Neural cell (in vitro differentiated cells): ENCODE measurements at regions not wholly inside any gene's neighbourhood (a gene's known extent, or its start where the extent isn't known, plus 50 kb on each side); places are given as distances from the start of the nearest gene placed in this dataset.

Source experiments
- H2AFZ ChIP-seq: fragments of 200-600, 300-800 bp; sonication (generic), shearing (Covaris generic); 2 replicates; pipeline ENCODE4 v1.6.0; 2014; ENCODE audit warnings: low read depth, mild to moderate bottlenecking, antibody characterized with exemption, low read length, moderate library complexity
- H3F3A ChIP-seq: fragments of 200-600 bp; shearing (Covaris generic); 2 replicates; pipeline ENCODE4 v1.6.1; 2016; ENCODE audit warnings: mild to moderate bottlenecking, moderate library complexity, mixed read lengths, antibody characterized with exemption, low read length; ENCODE audit not compliant: insufficient read depth, poor library complexity, severe bottlenecking
- H3K27ac ChIP-seq: fragments of 200-600, 300-800 bp; sonication (generic), shearing (Covaris generic); 2 replicates; pipeline ENCODE4 v1.5.1; 2014; ENCODE audit warnings: mild to moderate bottlenecking, low read length, moderate library complexity
- H3K27me3 ChIP-seq: fragments of 300-800, 200-600 bp; sonication (generic), shearing (Covaris generic); 2 replicates; pipeline ENCODE4 v1.6.0; 2014; ENCODE audit warnings: mild to moderate bottlenecking, low read depth, low read length, moderate library complexity; ENCODE audit not compliant: insufficient read depth
- H3K36me3 ChIP-seq: fragments of 300-800, 200-600 bp; sonication (generic), shearing (Covaris generic); 2 replicates; pipeline ENCODE4 v1.5.1; 2014; ENCODE audit warnings: mild to moderate bottlenecking, antibody characterized with exemption, low read length, moderate library complexity; ENCODE audit not compliant: insufficient read depth
- H3K4me2 ChIP-seq: fragments of 300-800, 200-600 bp; sonication (generic), shearing (Covaris generic); 2 replicates; pipeline ENCODE4 v1.6.0; 2014; ENCODE audit warnings: mild to moderate bottlenecking, low read length
- H3K4me3 ChIP-seq: fragments of 300-800, 200-600 bp; sonication (generic), shearing (Covaris generic); 2 replicates; pipeline ENCODE4 v1.5.1; 2014; ENCODE audit warnings: mild to moderate bottlenecking, low read length, moderate library complexity
- H3K79me2 ChIP-seq: fragments of 200-600 bp; shearing (Covaris generic); replicated peaks from 2 replicates; pipeline ENCODE4 v1.6.0; 2014; ENCODE audit warnings: mild to moderate bottlenecking, low read length, moderate library complexity; ENCODE audit not compliant: insufficient read depth
- H3K9ac ChIP-seq: fragments of 300-800, 200-600 bp; sonication (generic), shearing (Covaris generic); 2 replicates; pipeline ENCODE4 v1.6.1; 2016; ENCODE audit warnings: mild to moderate bottlenecking, low read length, mixed read lengths
- H3K9me2 ChIP-seq: fragments of 200-600 bp; shearing (Covaris generic); 2 replicates; pipeline ENCODE4 v1.6.1; 2016; ENCODE audit warnings: mild to moderate bottlenecking, low read length, mixed read lengths; ENCODE audit not compliant: insufficient read depth
- H3K9me3 ChIP-seq: fragments of 200-600, 300-800 bp; sonication (generic), shearing (Covaris generic); 2 replicates; pipeline ENCODE4 v1.6.1; 2016; ENCODE audit warnings: mild to moderate bottlenecking, mixed run types, low read length, moderate library complexity, mixed read lengths
- H4K20me1 ChIP-seq: fragments of 200-600 bp; shearing (Covaris generic); 2 replicates; pipeline ENCODE4 v1.6.1; 2016; ENCODE audit warnings: mild to moderate bottlenecking, mixed run types; ENCODE audit not compliant: insufficient read depth
- EP300 ChIP-seq: fragments of 450-650 bp; conservative IDR thresholded peaks from 2 replicates; pipeline ENCODE4 v1.6.1; 2014; ENCODE audit warnings: antibody characterized with exemption, mild to moderate bottlenecking, moderate library complexity; ENCODE audit not compliant: poor library complexity, severe bottlenecking
- EZH2 ChIP-seq: fragments of 200-600, 300-800 bp; shearing (Covaris generic), sonication (generic); IDR thresholded peaks from 2 replicates; pipeline ENCODE4 v1.6.1; 2014; ENCODE audit warnings: antibody characterized with exemption, low read length, borderline replicate concordance, mild to moderate bottlenecking; ENCODE audit not compliant: insufficient read depth, poor library complexity, severe bottlenecking
- MXI1 ChIP-seq: fragments of 450-650 bp; conservative IDR thresholded peaks from 2 replicates; pipeline ENCODE4 v1.6.1; 2014; ENCODE audit warnings: antibody characterized with exemption, mild to moderate bottlenecking; ENCODE audit not compliant: poor library complexity, severe bottlenecking
- POLR2AphosphoS5 ChIP-seq: IDR thresholded peaks from 2 replicates; pipeline ENCODE4 v1.6.1; 2012
- RAD21 ChIP-seq: fragments of 450-650 bp; conservative IDR thresholded peaks from 2 replicates; pipeline ENCODE4 v1.6.1; 2014; ENCODE audit warnings: antibody characterized with exemption, mild to moderate bottlenecking, moderate library complexity
- SMC3 ChIP-seq: fragments of 450-650 bp; conservative IDR thresholded peaks from 2 replicates; pipeline ENCODE4 v1.6.1; 2014; ENCODE audit warnings: antibody characterized with exemption, mild to moderate bottlenecking, moderate library complexity; ENCODE audit not compliant: poor library complexity
- TAF1 ChIP-seq: IDR thresholded peaks from 2 replicates; pipeline ENCODE4 v1.6.1; 2012; ENCODE audit warnings: low read depth
- TF ChIP-seq, protein P1 (sequence below): IDR thresholded peaks from 2 replicates; pipeline ENCODE4 v1.6.1; 2012; ENCODE audit warnings: borderline replicate concordance
- TF ChIP-seq, protein P2 (sequence below): fragments of 450-650 bp; IDR thresholded peaks from 2 replicates; pipeline ENCODE4 v1.5.1; 2014; ENCODE audit warnings: antibody characterized with exemption, mild to moderate bottlenecking, moderate library complexity; ENCODE audit not compliant: poor library complexity, severe bottlenecking

DNA sequence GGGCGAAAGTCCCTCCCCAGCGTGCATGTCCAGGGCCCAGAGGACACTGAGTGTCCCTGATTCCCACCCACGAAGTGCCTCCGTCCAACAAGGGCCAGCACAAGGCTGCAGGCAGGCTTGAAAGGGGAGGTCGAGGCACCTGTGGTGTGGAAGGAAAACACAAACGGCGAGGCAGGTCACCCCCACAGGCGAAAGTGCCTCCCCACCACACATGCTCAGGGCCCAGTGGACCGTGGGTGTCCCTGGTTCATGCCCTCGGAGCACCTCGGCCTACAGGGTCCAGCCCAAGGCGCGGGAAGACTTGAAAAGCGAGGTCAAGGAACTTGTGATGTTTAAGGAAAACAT lies 370.4 kb downstream of the ALG10 start:
- H3K79me2 ChIP-seq: no peaks in the 10 kb centered on the region
- H3K9me3 ChIP-seq: peaks cover 12% of the 10 kb centered on the region
- TF ChIP-seq SMC3 (no peak), EP300 (no peak), EZH2 (no peak), MXI1 (no peak), POLR2AphosphoS5 (no peak), RAD21 (no peak), TAF1 (no peak)
- TF ChIP-seq, protein P1, sequence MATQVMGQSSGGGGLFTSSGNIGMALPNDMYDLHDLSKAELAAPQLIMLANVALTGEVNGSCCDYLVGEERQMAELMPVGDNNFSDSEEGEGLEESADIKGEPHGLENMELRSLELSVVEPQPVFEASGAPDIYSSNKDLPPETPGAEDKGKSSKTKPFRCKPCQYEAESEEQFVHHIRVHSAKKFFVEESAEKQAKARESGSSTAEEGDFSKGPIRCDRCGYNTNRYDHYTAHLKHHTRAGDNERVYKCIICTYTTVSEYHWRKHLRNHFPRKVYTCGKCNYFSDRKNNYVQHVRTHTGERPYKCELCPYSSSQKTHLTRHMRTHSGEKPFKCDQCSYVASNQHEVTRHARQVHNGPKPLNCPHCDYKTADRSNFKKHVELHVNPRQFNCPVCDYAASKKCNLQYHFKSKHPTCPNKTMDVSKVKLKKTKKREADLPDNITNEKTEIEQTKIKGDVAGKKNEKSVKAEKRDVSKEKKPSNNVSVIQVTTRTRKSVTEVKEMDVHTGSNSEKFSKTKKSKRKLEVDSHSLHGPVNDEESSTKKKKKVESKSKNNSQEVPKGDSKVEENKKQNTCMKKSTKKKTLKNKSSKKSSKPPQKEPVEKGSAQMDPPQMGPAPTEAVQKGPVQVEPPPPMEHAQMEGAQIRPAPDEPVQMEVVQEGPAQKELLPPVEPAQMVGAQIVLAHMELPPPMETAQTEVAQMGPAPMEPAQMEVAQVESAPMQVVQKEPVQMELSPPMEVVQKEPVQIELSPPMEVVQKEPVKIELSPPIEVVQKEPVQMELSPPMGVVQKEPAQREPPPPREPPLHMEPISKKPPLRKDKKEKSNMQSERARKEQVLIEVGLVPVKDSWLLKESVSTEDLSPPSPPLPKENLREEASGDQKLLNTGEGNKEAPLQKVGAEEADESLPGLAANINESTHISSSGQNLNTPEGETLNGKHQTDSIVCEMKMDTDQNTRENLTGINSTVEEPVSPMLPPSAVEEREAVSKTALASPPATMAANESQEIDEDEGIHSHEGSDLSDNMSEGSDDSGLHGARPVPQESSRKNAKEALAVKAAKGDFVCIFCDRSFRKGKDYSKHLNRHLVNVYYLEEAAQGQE: no peak
- TF ChIP-seq, protein P2, sequence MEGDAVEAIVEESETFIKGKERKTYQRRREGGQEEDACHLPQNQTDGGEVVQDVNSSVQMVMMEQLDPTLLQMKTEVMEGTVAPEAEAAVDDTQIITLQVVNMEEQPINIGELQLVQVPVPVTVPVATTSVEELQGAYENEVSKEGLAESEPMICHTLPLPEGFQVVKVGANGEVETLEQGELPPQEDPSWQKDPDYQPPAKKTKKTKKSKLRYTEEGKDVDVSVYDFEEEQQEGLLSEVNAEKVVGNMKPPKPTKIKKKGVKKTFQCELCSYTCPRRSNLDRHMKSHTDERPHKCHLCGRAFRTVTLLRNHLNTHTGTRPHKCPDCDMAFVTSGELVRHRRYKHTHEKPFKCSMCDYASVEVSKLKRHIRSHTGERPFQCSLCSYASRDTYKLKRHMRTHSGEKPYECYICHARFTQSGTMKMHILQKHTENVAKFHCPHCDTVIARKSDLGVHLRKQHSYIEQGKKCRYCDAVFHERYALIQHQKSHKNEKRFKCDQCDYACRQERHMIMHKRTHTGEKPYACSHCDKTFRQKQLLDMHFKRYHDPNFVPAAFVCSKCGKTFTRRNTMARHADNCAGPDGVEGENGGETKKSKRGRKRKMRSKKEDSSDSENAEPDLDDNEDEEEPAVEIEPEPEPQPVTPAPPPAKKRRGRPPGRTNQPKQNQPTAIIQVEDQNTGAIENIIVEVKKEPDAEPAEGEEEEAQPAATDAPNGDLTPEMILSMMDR: no peak

DNA sequence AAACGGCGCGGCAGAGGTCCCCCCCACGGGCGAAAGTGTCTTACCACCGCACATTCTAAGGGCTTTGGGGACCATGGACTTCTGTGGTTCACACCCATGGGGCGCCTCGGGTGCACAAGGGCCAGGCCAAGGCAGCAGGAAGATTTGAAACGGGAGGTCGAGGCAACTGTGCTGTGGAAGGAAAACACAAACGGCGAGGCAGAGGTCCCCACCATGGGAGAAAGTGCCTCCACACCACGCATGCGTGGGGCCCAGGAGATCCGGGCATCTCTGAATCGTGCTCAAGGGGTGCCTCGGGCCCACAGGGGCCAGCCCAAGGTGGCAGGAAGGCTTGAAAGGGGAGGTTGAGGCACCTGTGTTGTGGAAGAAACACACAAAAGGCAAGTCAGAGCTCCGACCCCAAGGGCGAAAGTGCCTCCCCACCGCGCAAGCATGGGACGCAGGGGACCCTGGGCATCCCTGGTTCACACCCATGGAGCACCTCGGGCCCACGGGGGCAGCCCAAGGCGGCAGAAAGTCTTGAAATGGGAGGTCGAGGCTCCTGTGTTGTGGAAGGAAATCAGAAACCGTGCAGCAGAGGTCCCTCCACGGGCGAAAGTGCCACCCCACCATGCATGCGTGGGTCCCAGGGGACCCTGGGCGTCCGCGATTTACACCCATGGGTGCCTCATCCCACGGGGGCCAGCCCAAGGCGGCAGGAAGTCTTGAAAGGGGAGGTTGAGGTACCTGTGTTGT lies 371.0 kb downstream of the ALG10 start:
- Histone ChIP-seq H3K79me2 (no peaks in the 10 kb centered on the region), H3K4me3 (no peak overlapping the region), H3F3A (no peaks in the 10 kb centered on the region), H3K9me3 (peaks cover 12% of the 10 kb centered on the region), H3K9me2 (no peaks in the 10 kb centered on the region), H3K4me2 (no peak overlapping the region), H3K36me3 (no peaks in the 10 kb centered on the region), H3K27ac (no peak overlapping the region), H4K20me1 (no peaks in the 10 kb centered on the region), H3K9ac (no peak overlapping the region), H2AFZ (no peak overlapping the region), H3K27me3 (no peaks in the 10 kb centered on the region)
- TF ChIP-seq RAD21 (no peak), EP300 (no peak), SMC3 (no peak), MXI1 (no peak), EZH2 (no peak), TAF1 (no peak), POLR2AphosphoS5 (no peak)
- TF ChIP-seq, protein P1: no peak
- TF ChIP-seq, protein P2: no peak

More for the DNA sequence above, 370.4 kb downstream of the ALG10 start:
- H2AFZ ChIP-seq: no peak overlapping the region
- H3K9ac ChIP-seq: no peak overlapping the region
- H3K4me3 ChIP-seq: no peak overlapping the region
- no peak overlapping the region for H3K4me2 ChIP-seq
- no peak overlapping the region for H3K27ac ChIP-seq
- no peaks in the 10 kb centered on the region for H3K36me3 ChIP-seq
- H3K9me2 ChIP-seq: no peaks in the 10 kb centered on the region
- H3F3A ChIP-seq: no peaks in the 10 kb centered on the region
- H4K20me1 ChIP-seq: no peaks in the 10 kb centered on the region
- no peaks in the 10 kb centered on the region for H3K27me3 ChIP-seq
